ENCODE measurements at regions not wholly inside any gene's neighbourhood (a gene's known extent, or its start where the extent isn't known, plus 50 kb on each side); places are given as distances from the start of the nearest gene placed in this dataset.

- H3K4me3 ChIP-seq (ENCODE audit: extremely low read depth in 1 of 4, insufficient read depth in 2 of 4, low read depth in 3 of 4, low read length in 4 of 4), result no peak overlapping the region
- no peak overlapping the region for H3K9ac ChIP-seq (replicated peaks in 1 of 4; ENCODE audit: extremely low read depth in 1 of 4, low read depth in 3 of 4, low read length in 3 of 4)
- no peaks in the 10 kb centered on the region for H4K20me1 ChIP-seq (replicated peaks in 1 of 2; ENCODE audit: control insufficient read depth in 1 of 2, insufficient read depth in 2 of 2, low read length in 2 of 2)
- H3K27me3 ChIP-seq (replicated peaks in 1 of 4; ENCODE audit: control insufficient read depth in 3 of 4, extremely low read depth in 1 of 4, insufficient read depth in 3 of 4, low read length in 3 of 4), result no peaks in the 10 kb centered on the region
- no peak overlapping the region for H3K4me2 ChIP-seq (ENCODE audit: insufficient read depth in 1 of 2, low read depth in 2 of 2, low read length in 2 of 2)
- H2BK5ac ChIP-seq (ENCODE audit: low read depth, low read length), result no peak overlapping the region; the same call in 1 of the 2 replicates
- H4K8ac ChIP-seq (ENCODE audit: extremely low read depth, insufficient read depth, low read length), result no peak overlapping the region
- WGBS, 2 experiments (ENCODE audit: extremely low coverage in 1 of 2, insufficient coverage in 1 of 2, insufficient read length in 1 of 2, insufficient replicate concordance in 2 of 2, low coverage in 1 of 2, low lambda C conversion rate in 2 of 2, missing lambda C conversion rate in 1 of 2), result 82% methylated on average over 2 of the region's 2 CpGs; no CpG with 5 or more reads in 1 of the 2 experiments
- no peak overlapping the region for H3K18ac ChIP-seq (ENCODE audit: extremely low read depth, low read length)
- no peak overlapping the region for H3K56ac ChIP-seq (replicated peaks; ENCODE audit: insufficient read length, low read depth, low read length)
- H3K9me3 ChIP-seq (ENCODE audit: insufficient read depth in 2 of 2, low read depth in 1 of 2, low read length in 1 of 2), result peaks cover 0 to 5% of the 10 kb centered on the region in 2 experiments; a peak in 1 of 4 replicates
- H3K36me3 ChIP-seq (ENCODE audit: control insufficient read depth in 2 of 4, insufficient read depth in 4 of 4, low read length in 3 of 4), result no peaks in the 10 kb centered on the region
- H2BK15ac ChIP-seq (ENCODE audit: low read length), result no peak overlapping the region
- DNase-seq (ENCODE audit: low read depth in 1 of 2, low spot score in 2 of 2), result no peak
- H3K23me2 ChIP-seq (ENCODE audit: low read depth, low read length), result no peaks in the 10 kb centered on the region
- no peak overlapping the region for H3K4ac ChIP-seq (replicated peaks; ENCODE audit: insufficient read length, low read depth, low read length)
- no peak overlapping the region for H3K14ac ChIP-seq (ENCODE audit: insufficient read length)
- H3K4me1 ChIP-seq (replicated peaks in 1 of 4; ENCODE audit: control insufficient read depth in 3 of 4, insufficient read depth in 4 of 4, low read length in 3 of 4), result peaks cover 0 to 8% (median 4%) of the 10 kb centered on the region in 4 experiments; a peak in 4 of 7 replicates
- H2BK12ac ChIP-seq (ENCODE audit: low read depth, low read length), result no peak overlapping the region
- H4K5ac ChIP-seq (ENCODE audit: insufficient read length, low read depth, low read length), result no peak overlapping the region
- CTCF ChIA-PET (ENCODE audit: partially characterized antibody), result no interaction called here
- no peak overlapping the region for H4K91ac ChIP-seq (replicated peaks; ENCODE audit: insufficient read length, low read length)
- H3K27ac ChIP-seq (ENCODE audit: low read depth, low read length), result no peak overlapping the region
- no peak for FAIRE-seq
- no peak overlapping the region for H2AK5ac ChIP-seq (ENCODE audit: low read depth, low read length)
- no peak overlapping the region for H2AFZ ChIP-seq (ENCODE audit: low read length)
- H3K79me1 ChIP-seq (ENCODE audit: low read depth, low read length), result no peaks in the 10 kb centered on the region
- 0 out of 2 replicates have a peak overlapping the region, but pooled peaks have one; percentile 11 for H2BK20ac ChIP-seq (ENCODE audit: low read length)
- no peak overlapping the region for H3K23ac ChIP-seq (ENCODE audit: insufficient read length)
- no peak for TF ChIP-seq POLR2A (IDR thresholded peaks at IDR 0.05; ENCODE audit: control extremely low read depth in 1 of 2, low read depth in 2 of 2, low read length in 2 of 2)
- no peak for TF ChIP-seq TBP (IDR thresholded peaks at IDR 0.05; ENCODE audit: low read depth, low read length)
- TF ChIP-seq ATF3 (IDR thresholded peaks at IDR 0.05; ENCODE audit: insufficient read depth, low read depth, low read length), result no peak
- no peak for TF ChIP-seq CTBP2 (IDR thresholded peaks at IDR 0.05; ENCODE audit: borderline replicate concordance, insufficient read depth, insufficient read length, low read length)
- TF ChIP-seq EP300 (IDR thresholded peaks at IDR 0.05; ENCODE audit: borderline replicate concordance in 1 of 2, low read depth in 2 of 2, low read length in 2 of 2), result no peak
- no peak for TF ChIP-seq SIX5 (IDR thresholded peaks at IDR 0.05; ENCODE audit: low read depth, low read length)
- TF ChIP-seq GTF2F1 (IDR thresholded peaks at IDR 0.05; ENCODE audit: borderline replicate concordance, low read depth, low read length), result no peak
- POLR2A ChIA-PET (ENCODE audit: partially characterized antibody), result no interaction called here
- no peak overlapping the region for H2BK120ac ChIP-seq (replicated peaks; ENCODE audit: low read depth, low read length)
- H3K79me2 ChIP-seq (ENCODE audit: control insufficient read depth in 1 of 2, insufficient read depth in 2 of 2, low read length in 2 of 2), result no peaks in the 10 kb centered on the region
These were observed 832.4 kb upstream of the CDH2 start for GRCh38 chr18:29009250-29009803.
